HL-60 (cell line): ENCODE measurements at regions not wholly inside any gene's neighbourhood (a gene's known extent, or its start where the extent isn't known, plus 50 kb on each side); places are given as distances from the start of the nearest gene placed in this dataset.

Experiments
- DNase-seq, 2 experiments: peaks; one replicate each; pipeline ENCODE4 v3.0.0-alpha.2; 2010 to 2020; ENCODE audit warnings: low read depth in 1 of 2, low spot score in 1 of 2
- H3K27ac ChIP-seq: fragments of 250-450 bp; sonication (Bioruptor Pico); replicated peaks from 2 replicates; pipeline ENCODE4 v1.5.1; 2020; ENCODE audit warnings: mild to moderate bottlenecking, moderate library complexity
- H3K27me3 ChIP-seq: fragments of 250-450 bp; sonication (Bioruptor Pico); 2 replicates; pipeline ENCODE4 v1.5.1; 2021; ENCODE audit warnings: mild to moderate bottlenecking, moderate library complexity; ENCODE audit not compliant: insufficient read depth, poor library complexity, severe bottlenecking
- H3K4me3 ChIP-seq: replicated peaks from 2 replicates; pipeline ENCODE4 v1.5.1; 2011; ENCODE audit warnings: mild to moderate bottlenecking, control low read depth, low read length; ENCODE audit not compliant: insufficient read depth
- GABPA ChIP-seq: IDR thresholded peaks from 2 replicates; pipeline ENCODE4 v1.6.1; 2012; ENCODE audit warnings: low read depth
- POLR2AphosphoS5 ChIP-seq: IDR thresholded peaks from 2 replicates; pipeline ENCODE4 v1.6.1; 2012; ENCODE audit warnings: low read depth
- SPI1 ChIP-seq: IDR thresholded peaks from 2 replicates; pipeline ENCODE4 v1.6.1; 2012; ENCODE audit warnings: low read depth, mild to moderate bottlenecking, borderline replicate concordance
- TF ChIP-seq, protein P1 (sequence below): IDR thresholded peaks from one replicate; pipeline ENCODE4 v1.5.1; 2011; ENCODE audit warnings: low read length, control low read depth, inconsistent platforms; ENCODE audit not compliant: insufficient read depth
- TF ChIP-seq, protein P2 (sequence below): IDR thresholded peaks from 2 replicates; pipeline ENCODE4 v1.6.1; 2012; ENCODE audit warnings: low read depth; ENCODE audit not compliant: insufficient replicate concordance

DNA sequence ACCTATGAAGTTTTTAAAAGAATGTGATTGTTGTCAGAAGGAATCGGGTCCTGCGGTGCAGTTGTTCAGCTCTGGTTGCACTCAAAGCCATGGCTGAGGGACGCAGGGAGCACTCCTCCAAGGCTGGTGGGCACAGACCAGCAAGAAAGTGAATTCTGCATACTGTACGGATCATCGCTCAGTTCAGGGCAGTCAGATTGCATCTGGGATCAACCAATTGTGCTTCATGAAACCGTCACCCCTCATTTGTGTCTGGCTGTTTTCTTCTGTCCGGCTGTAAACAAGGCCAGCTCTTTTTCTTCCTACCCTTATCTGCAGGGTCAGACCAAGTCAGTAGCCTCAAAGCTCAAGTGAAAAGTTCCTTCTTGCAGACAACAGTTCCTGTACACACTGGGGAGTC lies 478.3 kb downstream of the TFAP2A start:
- no peak for TF ChIP-seq GABPA
- TF ChIP-seq, protein P1, sequence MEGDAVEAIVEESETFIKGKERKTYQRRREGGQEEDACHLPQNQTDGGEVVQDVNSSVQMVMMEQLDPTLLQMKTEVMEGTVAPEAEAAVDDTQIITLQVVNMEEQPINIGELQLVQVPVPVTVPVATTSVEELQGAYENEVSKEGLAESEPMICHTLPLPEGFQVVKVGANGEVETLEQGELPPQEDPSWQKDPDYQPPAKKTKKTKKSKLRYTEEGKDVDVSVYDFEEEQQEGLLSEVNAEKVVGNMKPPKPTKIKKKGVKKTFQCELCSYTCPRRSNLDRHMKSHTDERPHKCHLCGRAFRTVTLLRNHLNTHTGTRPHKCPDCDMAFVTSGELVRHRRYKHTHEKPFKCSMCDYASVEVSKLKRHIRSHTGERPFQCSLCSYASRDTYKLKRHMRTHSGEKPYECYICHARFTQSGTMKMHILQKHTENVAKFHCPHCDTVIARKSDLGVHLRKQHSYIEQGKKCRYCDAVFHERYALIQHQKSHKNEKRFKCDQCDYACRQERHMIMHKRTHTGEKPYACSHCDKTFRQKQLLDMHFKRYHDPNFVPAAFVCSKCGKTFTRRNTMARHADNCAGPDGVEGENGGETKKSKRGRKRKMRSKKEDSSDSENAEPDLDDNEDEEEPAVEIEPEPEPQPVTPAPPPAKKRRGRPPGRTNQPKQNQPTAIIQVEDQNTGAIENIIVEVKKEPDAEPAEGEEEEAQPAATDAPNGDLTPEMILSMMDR: no peak
- no peak for TF ChIP-seq SPI1
- TF ChIP-seq POLR2AphosphoS5: no peak
- TF ChIP-seq, protein P2, sequence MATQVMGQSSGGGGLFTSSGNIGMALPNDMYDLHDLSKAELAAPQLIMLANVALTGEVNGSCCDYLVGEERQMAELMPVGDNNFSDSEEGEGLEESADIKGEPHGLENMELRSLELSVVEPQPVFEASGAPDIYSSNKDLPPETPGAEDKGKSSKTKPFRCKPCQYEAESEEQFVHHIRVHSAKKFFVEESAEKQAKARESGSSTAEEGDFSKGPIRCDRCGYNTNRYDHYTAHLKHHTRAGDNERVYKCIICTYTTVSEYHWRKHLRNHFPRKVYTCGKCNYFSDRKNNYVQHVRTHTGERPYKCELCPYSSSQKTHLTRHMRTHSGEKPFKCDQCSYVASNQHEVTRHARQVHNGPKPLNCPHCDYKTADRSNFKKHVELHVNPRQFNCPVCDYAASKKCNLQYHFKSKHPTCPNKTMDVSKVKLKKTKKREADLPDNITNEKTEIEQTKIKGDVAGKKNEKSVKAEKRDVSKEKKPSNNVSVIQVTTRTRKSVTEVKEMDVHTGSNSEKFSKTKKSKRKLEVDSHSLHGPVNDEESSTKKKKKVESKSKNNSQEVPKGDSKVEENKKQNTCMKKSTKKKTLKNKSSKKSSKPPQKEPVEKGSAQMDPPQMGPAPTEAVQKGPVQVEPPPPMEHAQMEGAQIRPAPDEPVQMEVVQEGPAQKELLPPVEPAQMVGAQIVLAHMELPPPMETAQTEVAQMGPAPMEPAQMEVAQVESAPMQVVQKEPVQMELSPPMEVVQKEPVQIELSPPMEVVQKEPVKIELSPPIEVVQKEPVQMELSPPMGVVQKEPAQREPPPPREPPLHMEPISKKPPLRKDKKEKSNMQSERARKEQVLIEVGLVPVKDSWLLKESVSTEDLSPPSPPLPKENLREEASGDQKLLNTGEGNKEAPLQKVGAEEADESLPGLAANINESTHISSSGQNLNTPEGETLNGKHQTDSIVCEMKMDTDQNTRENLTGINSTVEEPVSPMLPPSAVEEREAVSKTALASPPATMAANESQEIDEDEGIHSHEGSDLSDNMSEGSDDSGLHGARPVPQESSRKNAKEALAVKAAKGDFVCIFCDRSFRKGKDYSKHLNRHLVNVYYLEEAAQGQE: no peak
- H3K27ac ChIP-seq: no peak overlapping the region
- H3K4me3 ChIP-seq: no peak overlapping the region
- DNase-seq: no peak
- H3K27me3 ChIP-seq: no peaks in the 10 kb centered on the region

DNA sequence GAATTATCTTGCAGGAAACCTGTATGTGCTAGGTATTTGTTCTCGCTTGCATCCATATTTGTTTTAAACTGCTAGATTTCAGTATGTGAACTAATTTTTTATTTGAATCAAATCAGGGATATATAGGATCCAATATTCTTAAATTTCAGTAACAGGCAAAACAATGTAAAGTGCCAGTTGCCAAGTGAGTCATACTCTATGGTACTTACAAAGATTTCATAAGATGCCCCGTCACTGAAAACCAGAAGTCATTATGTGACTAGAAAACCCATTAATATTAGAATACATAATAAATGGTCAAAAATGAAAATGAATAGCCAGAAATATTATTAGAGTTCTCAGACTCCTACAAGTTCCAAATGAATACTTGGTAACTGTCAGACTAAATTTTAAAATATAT lies 481.2 kb downstream of the TFAP2A start:
- Histone ChIP-seq H3K27me3 (no peaks in the 10 kb centered on the region), H3K4me3 (no peak overlapping the region), H3K27ac (no peak overlapping the region)
- no peak for DNase-seq
- TF ChIP-seq POLR2AphosphoS5 (no peak), GABPA (no peak), SPI1 (no peak)
- TF ChIP-seq, protein P2: no peak
- TF ChIP-seq, protein P1: no peak

DNA sequence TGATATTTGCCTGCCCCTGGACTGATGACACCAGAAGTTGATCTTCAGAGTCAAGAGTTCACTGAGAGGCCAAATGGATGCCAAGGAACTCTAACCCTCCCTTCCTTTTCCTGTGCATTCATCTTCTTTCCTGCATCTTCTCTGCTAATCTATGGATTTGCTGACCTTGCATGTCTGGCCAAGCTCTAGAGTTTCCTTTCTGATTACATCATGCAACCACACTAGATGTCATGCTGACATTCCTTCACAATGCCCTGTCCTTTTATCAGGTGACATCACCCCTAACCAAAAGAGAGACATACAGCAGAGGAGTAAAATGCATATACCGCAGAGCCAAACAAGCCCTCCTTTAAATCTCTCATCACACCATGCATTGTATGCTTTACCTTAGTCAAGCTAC lies 487.6 kb downstream of the TFAP2A start:
- H3K27me3 ChIP-seq: no peaks in the 10 kb centered on the region
- no peak overlapping the region for H3K4me3 ChIP-seq
- no peak for DNase-seq
- TF ChIP-seq GABPA (no peak), SPI1 (no peak), POLR2AphosphoS5 (no peak)
- TF ChIP-seq, protein P2: no peak
- TF ChIP-seq, protein P1: no peak
- no peak overlapping the region for H3K27ac ChIP-seq
